K562 (cell line): ENCODE measurements at regions not wholly inside any gene's neighbourhood (a gene's known extent, or its start where the extent isn't known, plus 50 kb on each side); places are given as distances from the start of the nearest gene placed in this dataset.

Experiments
- KLF10 ChIP-seq: fragments of 250-450 bp; sonication (Bioruptor Pico); IDR thresholded peaks from 2 replicates; pipeline ENCODE4 v1.6.1; 2021; ENCODE audit warnings: matching md5 sums
- KLF16 ChIP-seq: IDR thresholded peaks from 2 replicates; pipeline ENCODE4 v1.6.1; 2016; ENCODE audit warnings: antibody characterized with exemption
- MTA3 ChIP-seq: fragments of 450-650 bp; formaldehyde crosslinking; IDR thresholded peaks from 2 replicates; pipeline ENCODE4 v1.6.1; 2017; ENCODE audit warnings: mild to moderate bottlenecking, borderline replicate concordance
- RAD21 ChIP-seq, 2 experiments: fragments of 250-450 bp in 1 of 2; fragments of 450-650 bp in 1 of 2; sonication (Bioruptor Pico) in 1 of 2; formaldehyde crosslinking in 1 of 2; IDR thresholded peaks in 1 of 2; conservative IDR thresholded peaks in 1 of 2; 2 replicates each; pipeline versions ENCODE4 v1.4.0 to v1.8.0; 2020 to 2022; ENCODE audit warnings: mild to moderate bottlenecking in 2 of 2, moderate library complexity in 1 of 2
- SAFB ChIP-seq: fragments of 200-400 bp; formaldehyde crosslinking; IDR thresholded peaks from 2 replicates; pipeline ENCODE4 v1.6.1; 2017; ENCODE audit warnings: low read depth, low read length, borderline replicate concordance
- U2AF2 ChIP-seq: fragments of 200-400 bp; formaldehyde crosslinking; optimal IDR thresholded peaks from 2 replicates; pipeline ENCODE3; 2017; ENCODE audit warnings: low read depth, mild to moderate bottlenecking, low read length
- ZNF212 ChIP-seq: fragments of 450-650 bp; formaldehyde crosslinking; IDR thresholded peaks from 2 replicates; pipeline ENCODE4 v1.4.0; 2020; ENCODE audit warnings: mild to moderate bottlenecking
- ZNF347 ChIP-seq: fragments of 450-650 bp; formaldehyde crosslinking; IDR thresholded peaks from 2 replicates; pipeline ENCODE4 v1.4.0; 2020; ENCODE audit warnings: low read depth, mild to moderate bottlenecking, moderate library complexity
- ZSCAN29 ChIP-seq: fragments of 450-650 bp; IDR thresholded peaks from 2 replicates; pipeline ENCODE4 v1.6.1; 2017
- TF ChIP-seq, protein P1 (sequence below): IDR thresholded peaks from 2 replicates; pipeline ENCODE4 v1.6.1; 2011; ENCODE audit warnings: borderline replicate concordance, low read depth, mild to moderate bottlenecking, moderate library complexity, low read length; ENCODE audit not compliant: insufficient read depth, poor library complexity, severe bottlenecking
- TF ChIP-seq, protein P2 (sequence below): sonication (generic); formaldehyde crosslinking; IDR thresholded peaks from 2 replicates; pipeline ENCODE4 v1.8.0; 2022; ENCODE audit warnings: mild to moderate bottlenecking, missing genetic modification reagents

DNA sequence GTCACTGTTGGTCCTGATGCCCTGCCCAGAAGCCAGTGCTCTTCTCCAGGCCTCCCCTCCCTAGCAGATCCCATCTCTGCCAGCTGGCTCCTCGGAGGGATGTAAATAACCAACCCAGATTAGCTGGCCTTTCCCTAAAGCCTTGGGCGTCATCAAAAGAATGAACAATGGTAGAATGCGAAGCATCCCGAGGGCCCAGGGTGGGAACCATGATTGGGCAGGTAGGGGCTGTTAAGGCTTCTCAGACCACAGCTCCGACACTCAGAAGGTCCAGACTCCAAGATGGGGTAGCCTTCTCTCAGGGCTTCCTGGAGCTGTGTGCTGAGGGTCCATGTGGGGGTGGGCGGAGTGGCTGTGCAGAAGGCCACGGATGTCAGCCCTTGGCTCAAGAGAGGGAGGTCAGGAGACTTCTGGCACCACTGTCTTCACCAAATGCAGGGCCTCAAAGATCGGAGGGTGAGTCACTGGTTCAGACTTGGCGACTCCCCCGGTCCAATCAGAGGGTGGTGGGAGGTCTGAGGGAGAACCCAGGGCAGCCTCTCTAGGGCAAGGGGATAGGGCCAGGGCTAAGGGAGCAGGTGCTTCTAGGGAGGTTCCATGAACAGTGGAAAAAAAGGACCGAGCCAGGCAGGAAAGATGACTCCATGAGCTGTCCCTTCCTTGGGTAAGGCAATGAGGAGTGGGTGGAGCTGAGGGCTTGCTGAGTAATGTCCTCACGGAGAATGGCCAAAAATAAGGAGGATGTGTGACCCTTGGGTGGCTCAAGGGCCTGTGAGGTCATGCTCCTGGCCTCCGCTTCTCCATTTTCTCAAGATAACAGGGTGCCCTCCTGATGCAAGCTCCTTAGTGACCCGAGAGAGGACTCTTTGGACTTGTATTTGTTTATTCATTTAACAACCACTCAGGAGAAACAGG lies 58.4 kb upstream of the EPS8L3 start (continued):
- TF ChIP-seq, protein P1, sequence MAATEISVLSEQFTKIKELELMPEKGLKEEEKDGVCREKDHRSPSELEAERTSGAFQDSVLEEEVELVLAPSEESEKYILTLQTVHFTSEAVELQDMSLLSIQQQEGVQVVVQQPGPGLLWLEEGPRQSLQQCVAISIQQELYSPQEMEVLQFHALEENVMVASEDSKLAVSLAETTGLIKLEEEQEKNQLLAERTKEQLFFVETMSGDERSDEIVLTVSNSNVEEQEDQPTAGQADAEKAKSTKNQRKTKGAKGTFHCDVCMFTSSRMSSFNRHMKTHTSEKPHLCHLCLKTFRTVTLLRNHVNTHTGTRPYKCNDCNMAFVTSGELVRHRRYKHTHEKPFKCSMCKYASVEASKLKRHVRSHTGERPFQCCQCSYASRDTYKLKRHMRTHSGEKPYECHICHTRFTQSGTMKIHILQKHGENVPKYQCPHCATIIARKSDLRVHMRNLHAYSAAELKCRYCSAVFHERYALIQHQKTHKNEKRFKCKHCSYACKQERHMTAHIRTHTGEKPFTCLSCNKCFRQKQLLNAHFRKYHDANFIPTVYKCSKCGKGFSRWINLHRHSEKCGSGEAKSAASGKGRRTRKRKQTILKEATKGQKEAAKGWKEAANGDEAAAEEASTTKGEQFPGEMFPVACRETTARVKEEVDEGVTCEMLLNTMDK = no peak
- TF ChIP-seq KLF10 (CRISPR knock-in tag) (no peak), U2AF2 (no peak), MTA3 (peak; percentile 80; the same call in 1 of the 2 replicates), ZNF212 (CRISPR knock-in tag) (0 out of 2 replicates have a peak, but pooled peaks have one; percentile 12), ZSCAN29 (no peak), SAFB (no peak), RAD21 (CRISPR knock-in tag; conservative IDR thresholded peaks at IDR 0.05 in 1 of 2, IDR thresholded peaks at IDR 0.05 in 1 of 2) (peak; percentile 5 to 17; a peak in 2 of 4 replicates), KLF16 (no peak), ZNF347 (CRISPR knock-in tag) (no peak)
- TF ChIP-seq, protein P2, sequence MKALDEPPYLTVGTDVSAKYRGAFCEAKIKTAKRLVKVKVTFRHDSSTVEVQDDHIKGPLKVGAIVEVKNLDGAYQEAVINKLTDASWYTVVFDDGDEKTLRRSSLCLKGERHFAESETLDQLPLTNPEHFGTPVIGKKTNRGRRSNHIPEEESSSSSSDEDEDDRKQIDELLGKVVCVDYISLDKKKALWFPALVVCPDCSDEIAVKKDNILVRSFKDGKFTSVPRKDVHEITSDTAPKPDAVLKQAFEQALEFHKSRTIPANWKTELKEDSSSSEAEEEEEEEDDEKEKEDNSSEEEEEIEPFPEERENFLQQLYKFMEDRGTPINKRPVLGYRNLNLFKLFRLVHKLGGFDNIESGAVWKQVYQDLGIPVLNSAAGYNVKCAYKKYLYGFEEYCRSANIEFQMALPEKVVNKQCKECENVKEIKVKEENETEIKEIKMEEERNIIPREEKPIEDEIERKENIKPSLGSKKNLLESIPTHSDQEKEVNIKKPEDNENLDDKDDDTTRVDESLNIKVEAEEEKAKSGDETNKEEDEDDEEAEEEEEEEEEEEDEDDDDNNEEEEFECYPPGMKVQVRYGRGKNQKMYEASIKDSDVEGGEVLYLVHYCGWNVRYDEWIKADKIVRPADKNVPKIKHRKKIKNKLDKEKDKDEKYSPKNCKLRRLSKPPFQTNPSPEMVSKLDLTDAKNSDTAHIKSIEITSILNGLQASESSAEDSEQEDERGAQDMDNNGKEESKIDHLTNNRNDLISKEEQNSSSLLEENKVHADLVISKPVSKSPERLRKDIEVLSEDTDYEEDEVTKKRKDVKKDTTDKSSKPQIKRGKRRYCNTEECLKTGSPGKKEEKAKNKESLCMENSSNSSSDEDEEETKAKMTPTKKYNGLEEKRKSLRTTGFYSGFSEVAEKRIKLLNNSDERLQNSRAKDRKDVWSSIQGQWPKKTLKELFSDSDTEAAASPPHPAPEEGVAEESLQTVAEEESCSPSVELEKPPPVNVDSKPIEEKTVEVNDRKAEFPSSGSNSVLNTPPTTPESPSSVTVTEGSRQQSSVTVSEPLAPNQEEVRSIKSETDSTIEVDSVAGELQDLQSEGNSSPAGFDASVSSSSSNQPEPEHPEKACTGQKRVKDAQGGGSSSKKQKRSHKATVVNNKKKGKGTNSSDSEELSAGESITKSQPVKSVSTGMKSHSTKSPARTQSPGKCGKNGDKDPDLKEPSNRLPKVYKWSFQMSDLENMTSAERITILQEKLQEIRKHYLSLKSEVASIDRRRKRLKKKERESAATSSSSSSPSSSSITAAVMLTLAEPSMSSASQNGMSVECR (CRISPR knock-in tag) = no peak
